Parathyroid adenoma (tissue), 2 donors: ENCODE measurements at regions not wholly inside any gene's neighbourhood (a gene's known extent, or its start where the extent isn't known, plus 50 kb on each side); places are given as distances from the start of the nearest gene placed in this dataset.

ENCODE experiments used
- H2AFZ ChIP-seq: fragments of 300-600 bp; sonication (generic); one replicate; pipeline ENCODE4 v1.7.0; 2017; ENCODE audit warnings: antibody characterized with exemption, mild to moderate bottlenecking
- H3K27ac ChIP-seq: fragments of 300-600 bp; sonication (generic); one replicate; pipeline ENCODE4 v1.7.0; 2017
- H3K27me3 ChIP-seq: fragments of 300-600 bp; sonication (generic); one replicate; pipeline ENCODE4 v1.7.0; 2017; ENCODE audit warnings: low read length; ENCODE audit not compliant: control insufficient read depth, insufficient read depth
- H3K36me3 ChIP-seq: fragments of 300-600 bp; sonication (generic); one replicate; pipeline ENCODE4 v1.7.0; 2017; ENCODE audit warnings: low read length; ENCODE audit not compliant: control insufficient read depth, insufficient read depth
- H3K4me1 ChIP-seq: fragments of 300-600 bp; sonication (generic); one replicate; pipeline ENCODE4 v1.7.0; 2017; ENCODE audit warnings: control low read depth
- H3K4me2 ChIP-seq: fragments of 300-600 bp; sonication (generic); one replicate; pipeline ENCODE4 v1.7.0; 2017; ENCODE audit warnings: low read length
- H3K4me3 ChIP-seq: fragments of 300-600 bp; sonication (generic); one replicate; pipeline ENCODE4 v1.7.0; 2017; ENCODE audit warnings: low read depth, low read length
- H3K79me2 ChIP-seq: fragments of 300-600 bp; sonication (generic); one replicate; pipeline ENCODE4 v1.7.0; 2017; ENCODE audit warnings: control low read depth
- H3K9ac ChIP-seq: fragments of 300-600 bp; sonication (generic); one replicate; pipeline ENCODE4 v1.7.0; 2017; ENCODE audit warnings: mild to moderate bottlenecking
- H3K9me3 ChIP-seq: fragments of 300-600 bp; sonication (generic); one replicate; pipeline ENCODE4 v1.7.0; 2017; ENCODE audit warnings: low read length; ENCODE audit not compliant: control insufficient read depth
- CTCF ChIP-seq: fragments of 300-600 bp; sonication (generic); IDR thresholded peaks from one replicate; pipeline ENCODE4 v1.7.0; 2017; ENCODE audit warnings: antibody characterized with exemption, mild to moderate bottlenecking
- donor health status: primary hyperparathyroidism.

- no peak overlapping the region for H3K4me3 ChIP-seq
- H3K79me2 ChIP-seq: no peaks in the 10 kb centered on the region
- H3K9ac ChIP-seq: no peak overlapping the region
- H3K4me2 ChIP-seq: no peak overlapping the region
- no peaks in the 10 kb centered on the region for H3K36me3 ChIP-seq
- no peaks in the 10 kb centered on the region for H3K27me3 ChIP-seq
- TF ChIP-seq CTCF: no peak
- no peak overlapping the region for H3K27ac ChIP-seq
- no peak overlapping the region for H2AFZ ChIP-seq
- no peaks in the 10 kb centered on the region for H3K9me3 ChIP-seq
- H3K4me1 ChIP-seq: no peaks in the 10 kb centered on the region
Observed at GRCh38 chr11:116162086-116162885, 610.5 kb downstream of the BUD13 start.

GRCh38 chr11:116148645-116149044, 624.1 kb downstream of the BUD13 start:
- H3K9me3 ChIP-seq: no peaks in the 10 kb centered on the region
- no peak overlapping the region for H3K4me2 ChIP-seq
- no peak overlapping the region for H2AFZ ChIP-seq
- no peak overlapping the region for H3K27ac ChIP-seq
- H3K9ac ChIP-seq: no peak overlapping the region
- no peaks in the 10 kb centered on the region for H3K4me1 ChIP-seq
- H3K79me2 ChIP-seq: no peaks in the 10 kb centered on the region
- H3K36me3 ChIP-seq: no peaks in the 10 kb centered on the region
- H3K27me3 ChIP-seq: no peaks in the 10 kb centered on the region
- H3K4me3 ChIP-seq: no peak overlapping the region
- TF ChIP-seq CTCF: no peak

- Histone ChIP-seq H3K79me2 (no peaks in the 10 kb centered on the region), H3K4me1 (no peaks in the 10 kb centered on the region), H3K36me3 (no peaks in the 10 kb centered on the region), H3K27me3 (no peaks in the 10 kb centered on the region), H3K27ac (no peak overlapping the region), H3K4me3 (no peak overlapping the region), H3K9ac (no peak overlapping the region), H3K4me2 (no peak overlapping the region), H3K9me3 (no peaks in the 10 kb centered on the region), H2AFZ (no peak overlapping the region)
- TF ChIP-seq CTCF: no peak
Observed at GRCh38 chr11:116148056-116148455, 624.7 kb downstream of the BUD13 start.

GRCh38 chr11:116145187-116145865, 627.5 kb downstream of the BUD13 start:
- Histone ChIP-seq H3K27ac (no peak overlapping the region), H3K4me1 (no peaks in the 10 kb centered on the region), H3K79me2 (no peaks in the 10 kb centered on the region), H3K36me3 (no peaks in the 10 kb centered on the region), H3K9ac (no peak overlapping the region), H2AFZ (no peak overlapping the region), H3K9me3 (no peaks in the 10 kb centered on the region), H3K4me2 (no peak overlapping the region), H3K27me3 (no peaks in the 10 kb centered on the region), H3K4me3 (no peak overlapping the region)
- no peak for TF ChIP-seq CTCF
